ENCODE measurements at regions not wholly inside any gene's neighbourhood (a gene's known extent, or its start where the extent isn't known, plus 50 kb on each side); places are given as distances from the start of the nearest gene placed in this dataset.

- no peak for TF ChIP-seq POLR2AphosphoS5 (IDR thresholded peaks at IDR 0.05; ENCODE audit: borderline replicate concordance, low read depth, low read length)
- TF ChIP-seq FOXP2 (optimal IDR thresholded peaks at IDR 0.05; ENCODE audit: control extremely low read depth, extremely low read length, insufficient read depth), result no peak
- TF ChIP-seq EZH2 (IDR thresholded peaks at IDR 0.05), result no peak
- Histone ChIP-seq H3K27ac (no peak overlapping the region), H3K36me3 (ENCODE audit: insufficient read depth, low read length) (no peaks in the 10 kb centered on the region), H3K9ac (ENCODE audit: insufficient read length) (no peak overlapping the region), H3K4me3 (no peak overlapping the region), H3K9me3 (ENCODE audit: low read depth, low read length) (no peaks in the 10 kb centered on the region)
- DNase-seq (ENCODE audit: low read depth, low spot score), result no peak
Measured at GRCh38 chr1:190852611-190853010, 374.9 kb upstream of the BRINP3 start.

GRCh38 chr1:190858140-190858539, 380.5 kb upstream of the BRINP3 start:
- no peaks in the 10 kb centered on the region for H3K9me3 ChIP-seq (ENCODE audit: low read depth, low read length)
- no peaks in the 10 kb centered on the region for H3K36me3 ChIP-seq (ENCODE audit: insufficient read depth, low read length)
- TF ChIP-seq EZH2 (IDR thresholded peaks at IDR 0.05), result no peak
- no peak for TF ChIP-seq POLR2AphosphoS5 (IDR thresholded peaks at IDR 0.05; ENCODE audit: borderline replicate concordance, low read depth, low read length)
- no peak for TF ChIP-seq FOXP2 (optimal IDR thresholded peaks at IDR 0.05; ENCODE audit: control extremely low read depth, extremely low read length, insufficient read depth)

GRCh38 chr1:190864013-190864641, 386.5 kb upstream of the BRINP3 start:
- Histone ChIP-seq H3K9me3 (ENCODE audit: low read depth, low read length) (no peaks in the 10 kb centered on the region), H3K9ac (ENCODE audit: insufficient read length) (no peak overlapping the region), H3K4me3 (no peak overlapping the region), H3K36me3 (ENCODE audit: insufficient read depth, low read length) (no peaks in the 10 kb centered on the region), H3K27ac (no peak overlapping the region)
- DNase-seq (ENCODE audit: low read depth, low spot score), result no peak
- no peak for TF ChIP-seq EZH2 (IDR thresholded peaks at IDR 0.05)
- TF ChIP-seq POLR2AphosphoS5 (IDR thresholded peaks at IDR 0.05; ENCODE audit: borderline replicate concordance, low read depth, low read length), result no peak
- no peak for TF ChIP-seq FOXP2 (optimal IDR thresholded peaks at IDR 0.05; ENCODE audit: control extremely low read depth, extremely low read length, insufficient read depth)

More at GRCh38 chr1:190858140-190858539, 380.5 kb upstream of the BRINP3 start:
- no peak overlapping the region for H3K27ac ChIP-seq
- H3K4me3 ChIP-seq, result no peak overlapping the region
- no peak for DNase-seq (ENCODE audit: low read depth, low spot score)
- no peak overlapping the region for H3K9ac ChIP-seq (ENCODE audit: insufficient read length)

GRCh38 chr1:190880352-190880751, 402.7 kb upstream of the BRINP3 start:
- H3K36me3 ChIP-seq (ENCODE audit: insufficient read depth, low read length), result no peaks in the 10 kb centered on the region
- H3K27ac ChIP-seq, result peak overlapping the region; percentile 61; the same call in 1 of the 2 replicates
- no peak for DNase-seq (ENCODE audit: low read depth, low spot score)
- no peak overlapping the region for H3K4me3 ChIP-seq
- TF ChIP-seq EZH2 (IDR thresholded peaks at IDR 0.05) (no peak), FOXP2 (optimal IDR thresholded peaks at IDR 0.05; ENCODE audit: control extremely low read depth, extremely low read length, insufficient read depth) (no peak), POLR2AphosphoS5 (IDR thresholded peaks at IDR 0.05; ENCODE audit: borderline replicate concordance, low read depth, low read length) (no peak)
- H3K9ac ChIP-seq (ENCODE audit: insufficient read length), result peak overlapping the region; percentile 17
- H3K9me3 ChIP-seq (ENCODE audit: low read depth, low read length), result no peaks in the 10 kb centered on the region

- H3K9me3 ChIP-seq (ENCODE audit: low read depth, low read length), result no peaks in the 10 kb centered on the region
- DNase-seq (ENCODE audit: low read depth, low spot score), result no peak
- H3K36me3 ChIP-seq (ENCODE audit: insufficient read depth, low read length), result no peaks in the 10 kb centered on the region
- TF ChIP-seq POLR2AphosphoS5 (IDR thresholded peaks at IDR 0.05; ENCODE audit: borderline replicate concordance, low read depth, low read length), result no peak
- no peak for TF ChIP-seq FOXP2 (optimal IDR thresholded peaks at IDR 0.05; ENCODE audit: control extremely low read depth, extremely low read length, insufficient read depth)
- TF ChIP-seq EZH2 (IDR thresholded peaks at IDR 0.05), result no peak
- H3K4me3 ChIP-seq, result no peak overlapping the region
- peak overlapping the region; percentile 17 for H3K9ac ChIP-seq (ENCODE audit: insufficient read length)
- H3K27ac ChIP-seq, result peak overlapping the region; percentile 61
Measured at GRCh38 chr1:190881064-190881463, 403.4 kb upstream of the BRINP3 start.

- H3K9me3 ChIP-seq (ENCODE audit: low read depth, low read length), result no peaks in the 10 kb centered on the region
- no peak overlapping the region for H3K4me3 ChIP-seq
- H3K27ac ChIP-seq, result no peak overlapping the region
- no peak for TF ChIP-seq POLR2AphosphoS5 (IDR thresholded peaks at IDR 0.05; ENCODE audit: borderline replicate concordance, low read depth, low read length)
- TF ChIP-seq FOXP2 (optimal IDR thresholded peaks at IDR 0.05; ENCODE audit: control extremely low read depth, extremely low read length, insufficient read depth), result no peak
- no peak for TF ChIP-seq EZH2 (IDR thresholded peaks at IDR 0.05)
- no peaks in the 10 kb centered on the region for H3K36me3 ChIP-seq (ENCODE audit: insufficient read depth, low read length)
- DNase-seq (ENCODE audit: low read depth, low spot score), result no peak
- no peak overlapping the region for H3K9ac ChIP-seq (ENCODE audit: insufficient read length)
Measured at GRCh38 chr1:190897233-190897632, 419.6 kb upstream of the BRINP3 start.

- no peak for DNase-seq (ENCODE audit: low read depth, low spot score)
- TF ChIP-seq EZH2 (IDR thresholded peaks at IDR 0.05), result no peak
- no peak for TF ChIP-seq FOXP2 (optimal IDR thresholded peaks at IDR 0.05; ENCODE audit: control extremely low read depth, extremely low read length, insufficient read depth)
- no peak for TF ChIP-seq POLR2AphosphoS5 (IDR thresholded peaks at IDR 0.05; ENCODE audit: borderline replicate concordance, low read depth, low read length)
- H3K9me3 ChIP-seq (ENCODE audit: low read depth, low read length), result no peaks in the 10 kb centered on the region
Measured at GRCh38 chr1:190904091-190904695, 426.5 kb upstream of the BRINP3 start.

GRCh38 chr1:190906206-190906725, 428.6 kb upstream of the BRINP3 start:
- Histone ChIP-seq H3K9me3 (ENCODE audit: low read depth, low read length) (no peaks in the 10 kb centered on the region), H3K36me3 (ENCODE audit: insufficient read depth, low read length) (no peaks in the 10 kb centered on the region), H3K27ac (no peak overlapping the region), H3K9ac (ENCODE audit: insufficient read length) (no peak overlapping the region), H3K4me3 (no peak overlapping the region)
- DNase-seq (ENCODE audit: low read depth, low spot score), result no peak
- no peak for TF ChIP-seq EZH2 (IDR thresholded peaks at IDR 0.05)
- no peak for TF ChIP-seq POLR2AphosphoS5 (IDR thresholded peaks at IDR 0.05; ENCODE audit: borderline replicate concordance, low read depth, low read length)
- no peak for TF ChIP-seq FOXP2 (optimal IDR thresholded peaks at IDR 0.05; ENCODE audit: control extremely low read depth, extremely low read length, insufficient read depth)

More at GRCh38 chr1:190904091-190904695, 426.5 kb upstream of the BRINP3 start:
- H3K4me3 ChIP-seq, result no peak overlapping the region
- no peaks in the 10 kb centered on the region for H3K36me3 ChIP-seq (ENCODE audit: insufficient read depth, low read length)
- H3K9ac ChIP-seq (ENCODE audit: insufficient read length), result no peak overlapping the region
- H3K27ac ChIP-seq, result no peak overlapping the region
